Stomach (tissue), 4 donors: ENCODE measurements at regions not wholly inside any gene's neighbourhood (a gene's known extent, or its start where the extent isn't known, plus 50 kb on each side); places are given as distances from the start of the nearest gene placed in this dataset.

Experiments
- POLR2AphosphoS5 ChIP-seq, 3 donors: sonication (generic); formaldehyde crosslinking; IDR thresholded peaks; one replicate each; pipeline ENCODE4 v1.6.1; 2016; ENCODE audit warnings: antibody characterized with exemption in 3 of 3
- TF ChIP-seq, protein P1 (sequence below), 7 experiments: fragments of 450-650 bp in 4 of 7; fragments of 200-600 bp in 3 of 7; sonication (generic) in 3 of 7; IDR thresholded peaks; one replicate each; pipeline ENCODE4 v1.5.1; 2016 to 2019; ENCODE audit warnings: antibody characterized with exemption in 7 of 7, control low read depth in 2 of 7, mild to moderate bottlenecking in 1 of 7

DNA sequence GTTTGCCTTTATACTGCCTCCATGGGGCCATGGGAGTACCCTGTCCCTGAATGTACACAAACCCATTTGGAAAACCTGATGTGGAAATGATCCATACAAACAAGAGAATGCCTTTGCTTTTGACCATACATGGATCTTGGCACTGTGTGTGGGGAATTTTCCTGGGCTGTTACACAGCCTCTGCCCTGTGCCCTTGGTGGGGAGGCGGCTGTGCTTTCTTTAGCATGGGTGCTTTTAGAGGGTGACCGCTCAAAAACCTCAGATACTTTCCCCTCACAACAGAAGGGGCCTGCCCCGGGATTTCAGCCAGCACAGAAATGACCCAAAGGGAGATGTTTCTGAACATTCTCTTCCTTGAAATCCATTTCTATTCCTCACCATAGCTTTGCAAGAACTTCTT is 194.8 kb downstream of the LMO4 start:
- no peak for TF ChIP-seq POLR2AphosphoS5 (IDR thresholded peaks at IDR 0.05)
- TF ChIP-seq, protein P1, sequence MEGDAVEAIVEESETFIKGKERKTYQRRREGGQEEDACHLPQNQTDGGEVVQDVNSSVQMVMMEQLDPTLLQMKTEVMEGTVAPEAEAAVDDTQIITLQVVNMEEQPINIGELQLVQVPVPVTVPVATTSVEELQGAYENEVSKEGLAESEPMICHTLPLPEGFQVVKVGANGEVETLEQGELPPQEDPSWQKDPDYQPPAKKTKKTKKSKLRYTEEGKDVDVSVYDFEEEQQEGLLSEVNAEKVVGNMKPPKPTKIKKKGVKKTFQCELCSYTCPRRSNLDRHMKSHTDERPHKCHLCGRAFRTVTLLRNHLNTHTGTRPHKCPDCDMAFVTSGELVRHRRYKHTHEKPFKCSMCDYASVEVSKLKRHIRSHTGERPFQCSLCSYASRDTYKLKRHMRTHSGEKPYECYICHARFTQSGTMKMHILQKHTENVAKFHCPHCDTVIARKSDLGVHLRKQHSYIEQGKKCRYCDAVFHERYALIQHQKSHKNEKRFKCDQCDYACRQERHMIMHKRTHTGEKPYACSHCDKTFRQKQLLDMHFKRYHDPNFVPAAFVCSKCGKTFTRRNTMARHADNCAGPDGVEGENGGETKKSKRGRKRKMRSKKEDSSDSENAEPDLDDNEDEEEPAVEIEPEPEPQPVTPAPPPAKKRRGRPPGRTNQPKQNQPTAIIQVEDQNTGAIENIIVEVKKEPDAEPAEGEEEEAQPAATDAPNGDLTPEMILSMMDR (IDR thresholded peaks at IDR 0.05), result no peak
